GM23338 (cell line): ENCODE measurements at regions not wholly inside any gene's neighbourhood (a gene's known extent, or its start where the extent isn't known, plus 50 kb on each side); places are given as distances from the start of the nearest gene placed in this dataset.

Experiments used
- CREB1 ChIP-seq: fragments of 250-450 bp; sonication (Bioruptor Pico); IDR thresholded peaks from 2 replicates; pipeline ENCODE4 v1.5.0; 2020; ENCODE audit warnings: low read depth, mild to moderate bottlenecking, moderate library complexity
- EZH2 ChIP-seq: fragments of 200-600 bp; sonication (generic); IDR thresholded peaks from one replicate; pipeline ENCODE4 v1.8.0; 2017; ENCODE audit warnings: antibody characterized with exemption, mild to moderate bottlenecking, low read depth; ENCODE audit not compliant: unreplicated experiment
- EZH2phosphoT487 ChIP-seq: fragments of 200-600 bp; sonication (generic); IDR thresholded peaks from one replicate; pipeline ENCODE4 v1.8.1; 2018; ENCODE audit warnings: antibody characterized with exemption; ENCODE audit not compliant: unreplicated experiment
- POLR2AphosphoS5 ChIP-seq: IDR thresholded peaks from 2 replicates; pipeline ENCODE4 v1.6.1; 2016; ENCODE audit warnings: antibody characterized with exemption, low read depth
- TF ChIP-seq, protein P1 (sequence below), 2 experiments: fragments of 200-600 bp in 1 of 2; sonication (generic) in 1 of 2; conservative IDR thresholded peaks; 2 replicates each; pipeline versions ENCODE4 v1.5.1 to v1.6.1; 2016 to 2017; ENCODE audit warnings: antibody characterized with exemption in 2 of 2, low read depth in 2 of 2, mild to moderate bottlenecking in 2 of 2, moderate library complexity in 1 of 2
- TF ChIP-seq, protein P2 (sequence below): IDR thresholded peaks from one replicate; pipeline ENCODE4 v1.6.1; 2018; ENCODE audit warnings: antibody characterized with exemption; ENCODE audit not compliant: unreplicated experiment

DNA sequence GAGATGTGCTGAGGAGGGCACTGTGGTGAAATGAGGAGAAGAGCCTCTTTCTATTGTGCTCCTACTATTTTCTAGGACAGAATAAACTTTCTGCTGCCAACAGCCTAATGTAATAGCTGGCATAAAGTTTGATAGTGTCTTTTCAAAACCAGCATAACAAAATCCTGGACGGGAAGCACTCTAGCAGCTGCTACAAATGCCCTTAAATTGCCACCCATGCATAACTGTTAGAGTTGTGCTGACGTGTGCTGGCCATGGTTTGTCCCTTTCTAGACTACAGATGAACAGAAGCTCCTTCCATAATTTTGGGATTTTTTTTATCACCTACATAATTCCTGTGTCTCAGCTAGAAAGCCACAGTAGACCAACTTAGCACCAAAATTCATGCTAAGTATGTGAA, 88.5 kb upstream of the DEPDC1 start:
- TF ChIP-seq, protein P1, sequence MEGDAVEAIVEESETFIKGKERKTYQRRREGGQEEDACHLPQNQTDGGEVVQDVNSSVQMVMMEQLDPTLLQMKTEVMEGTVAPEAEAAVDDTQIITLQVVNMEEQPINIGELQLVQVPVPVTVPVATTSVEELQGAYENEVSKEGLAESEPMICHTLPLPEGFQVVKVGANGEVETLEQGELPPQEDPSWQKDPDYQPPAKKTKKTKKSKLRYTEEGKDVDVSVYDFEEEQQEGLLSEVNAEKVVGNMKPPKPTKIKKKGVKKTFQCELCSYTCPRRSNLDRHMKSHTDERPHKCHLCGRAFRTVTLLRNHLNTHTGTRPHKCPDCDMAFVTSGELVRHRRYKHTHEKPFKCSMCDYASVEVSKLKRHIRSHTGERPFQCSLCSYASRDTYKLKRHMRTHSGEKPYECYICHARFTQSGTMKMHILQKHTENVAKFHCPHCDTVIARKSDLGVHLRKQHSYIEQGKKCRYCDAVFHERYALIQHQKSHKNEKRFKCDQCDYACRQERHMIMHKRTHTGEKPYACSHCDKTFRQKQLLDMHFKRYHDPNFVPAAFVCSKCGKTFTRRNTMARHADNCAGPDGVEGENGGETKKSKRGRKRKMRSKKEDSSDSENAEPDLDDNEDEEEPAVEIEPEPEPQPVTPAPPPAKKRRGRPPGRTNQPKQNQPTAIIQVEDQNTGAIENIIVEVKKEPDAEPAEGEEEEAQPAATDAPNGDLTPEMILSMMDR (conservative IDR thresholded peaks at IDR 0.05; ENCODE audit: low read depth in 2 of 2): no peak
- TF ChIP-seq POLR2AphosphoS5 (no peak), EZH2 (no peak), EZH2phosphoT487 (no peak), CREB1 (CRISPR knock-in tag) (no peak)
- TF ChIP-seq, protein P2, sequence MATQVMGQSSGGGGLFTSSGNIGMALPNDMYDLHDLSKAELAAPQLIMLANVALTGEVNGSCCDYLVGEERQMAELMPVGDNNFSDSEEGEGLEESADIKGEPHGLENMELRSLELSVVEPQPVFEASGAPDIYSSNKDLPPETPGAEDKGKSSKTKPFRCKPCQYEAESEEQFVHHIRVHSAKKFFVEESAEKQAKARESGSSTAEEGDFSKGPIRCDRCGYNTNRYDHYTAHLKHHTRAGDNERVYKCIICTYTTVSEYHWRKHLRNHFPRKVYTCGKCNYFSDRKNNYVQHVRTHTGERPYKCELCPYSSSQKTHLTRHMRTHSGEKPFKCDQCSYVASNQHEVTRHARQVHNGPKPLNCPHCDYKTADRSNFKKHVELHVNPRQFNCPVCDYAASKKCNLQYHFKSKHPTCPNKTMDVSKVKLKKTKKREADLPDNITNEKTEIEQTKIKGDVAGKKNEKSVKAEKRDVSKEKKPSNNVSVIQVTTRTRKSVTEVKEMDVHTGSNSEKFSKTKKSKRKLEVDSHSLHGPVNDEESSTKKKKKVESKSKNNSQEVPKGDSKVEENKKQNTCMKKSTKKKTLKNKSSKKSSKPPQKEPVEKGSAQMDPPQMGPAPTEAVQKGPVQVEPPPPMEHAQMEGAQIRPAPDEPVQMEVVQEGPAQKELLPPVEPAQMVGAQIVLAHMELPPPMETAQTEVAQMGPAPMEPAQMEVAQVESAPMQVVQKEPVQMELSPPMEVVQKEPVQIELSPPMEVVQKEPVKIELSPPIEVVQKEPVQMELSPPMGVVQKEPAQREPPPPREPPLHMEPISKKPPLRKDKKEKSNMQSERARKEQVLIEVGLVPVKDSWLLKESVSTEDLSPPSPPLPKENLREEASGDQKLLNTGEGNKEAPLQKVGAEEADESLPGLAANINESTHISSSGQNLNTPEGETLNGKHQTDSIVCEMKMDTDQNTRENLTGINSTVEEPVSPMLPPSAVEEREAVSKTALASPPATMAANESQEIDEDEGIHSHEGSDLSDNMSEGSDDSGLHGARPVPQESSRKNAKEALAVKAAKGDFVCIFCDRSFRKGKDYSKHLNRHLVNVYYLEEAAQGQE: no peak
